ENCODE measurements at regions not wholly inside any gene's neighbourhood (a gene's known extent, or its start where the extent isn't known, plus 50 kb on each side); places are given as distances from the start of the nearest gene placed in this dataset.

DNA sequence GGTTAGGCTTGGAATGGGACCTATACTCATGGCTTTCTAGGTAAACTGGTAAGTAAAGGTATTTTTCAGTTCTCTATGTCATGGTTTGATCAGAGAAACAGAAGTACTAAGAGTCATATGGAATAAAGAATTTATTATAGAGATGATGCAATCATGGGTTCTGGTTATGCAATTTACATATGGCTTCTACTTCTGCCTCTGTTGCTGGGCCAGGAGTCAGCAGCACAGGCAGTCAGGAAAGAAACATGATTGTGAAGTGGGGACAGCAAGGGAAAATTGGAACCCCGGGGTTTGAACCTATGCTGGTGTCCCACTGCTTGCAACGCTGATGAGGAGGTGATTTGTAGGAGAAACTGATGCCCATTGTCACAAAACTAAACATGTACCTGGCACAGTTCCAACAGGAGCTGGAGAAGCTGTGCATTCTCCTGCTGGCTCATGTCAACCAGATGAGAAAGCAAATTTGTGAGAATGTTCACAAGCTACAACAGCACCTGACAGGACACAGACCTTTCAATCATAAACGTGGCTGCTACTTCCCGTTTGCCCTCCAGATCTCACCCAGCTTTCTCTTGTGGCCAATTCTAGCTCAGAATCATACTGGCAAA lies 887.1 kb downstream of the TFAP2A start:
- H3K36me3 ChIP-seq (ENCODE audit: insufficient read depth, low read length), result no peaks in the 10 kb centered on the region
- Mint-ChIP-seq H3K4me3 (ENCODE audit: unreplicated experiment) (no peak overlapping the region), H3K9me3 (ENCODE audit: unreplicated experiment) (no peaks in the 10 kb centered on the region), H3K36me3 (ENCODE audit: low read depth, unreplicated experiment) (no peaks in the 10 kb centered on the region), H3K4me1 (ENCODE audit: low read depth, unreplicated experiment) (peaks cover 10% of the 10 kb centered on the region), H3K27me3 (ENCODE audit: low read depth, unreplicated experiment) (no peaks in the 10 kb centered on the region), H3K27ac (ENCODE audit: unreplicated experiment) (no peak overlapping the region)
- no peaks in the 10 kb centered on the region for H3K79me2 ChIP-seq (ENCODE audit: insufficient read depth, low read length)
- no peaks in the 10 kb centered on the region for H4K20me1 ChIP-seq (ENCODE audit: insufficient read depth, low read length)
- H2AFZ ChIP-seq (ENCODE audit: low read depth, low read length), result no peak overlapping the region
- no peak overlapping the region for H3K9ac ChIP-seq (ENCODE audit: low read length)
- TF ChIP-seq, protein P1, sequence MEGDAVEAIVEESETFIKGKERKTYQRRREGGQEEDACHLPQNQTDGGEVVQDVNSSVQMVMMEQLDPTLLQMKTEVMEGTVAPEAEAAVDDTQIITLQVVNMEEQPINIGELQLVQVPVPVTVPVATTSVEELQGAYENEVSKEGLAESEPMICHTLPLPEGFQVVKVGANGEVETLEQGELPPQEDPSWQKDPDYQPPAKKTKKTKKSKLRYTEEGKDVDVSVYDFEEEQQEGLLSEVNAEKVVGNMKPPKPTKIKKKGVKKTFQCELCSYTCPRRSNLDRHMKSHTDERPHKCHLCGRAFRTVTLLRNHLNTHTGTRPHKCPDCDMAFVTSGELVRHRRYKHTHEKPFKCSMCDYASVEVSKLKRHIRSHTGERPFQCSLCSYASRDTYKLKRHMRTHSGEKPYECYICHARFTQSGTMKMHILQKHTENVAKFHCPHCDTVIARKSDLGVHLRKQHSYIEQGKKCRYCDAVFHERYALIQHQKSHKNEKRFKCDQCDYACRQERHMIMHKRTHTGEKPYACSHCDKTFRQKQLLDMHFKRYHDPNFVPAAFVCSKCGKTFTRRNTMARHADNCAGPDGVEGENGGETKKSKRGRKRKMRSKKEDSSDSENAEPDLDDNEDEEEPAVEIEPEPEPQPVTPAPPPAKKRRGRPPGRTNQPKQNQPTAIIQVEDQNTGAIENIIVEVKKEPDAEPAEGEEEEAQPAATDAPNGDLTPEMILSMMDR (IDR thresholded peaks at IDR 0.05; ENCODE audit: insufficient read depth, low read depth, low read length), result no peak
- no peak for TF ChIP-seq EZH2 (IDR thresholded peaks at IDR 0.05; ENCODE audit: insufficient read depth, low read length)
- DNase-seq (ENCODE audit: low read depth) (no peak), FAIRE-seq (no peak)
- H3K4me1 ChIP-seq (ENCODE audit: insufficient read depth, low read length), result peaks cover 11% of the 10 kb centered on the region
- H3K27ac ChIP-seq (ENCODE audit: low read depth, low read length), result no peak overlapping the region
- H3K9me3 ChIP-seq (ENCODE audit: insufficient read depth, low read depth, low read length), result no peaks in the 10 kb centered on the region
- H3K4me2 ChIP-seq (ENCODE audit: low read length), result no peak overlapping the region
- H3K27me3 ChIP-seq (ENCODE audit: insufficient read depth, low read length), result no peaks in the 10 kb centered on the region
- no peak overlapping the region for H3K4me3 ChIP-seq (ENCODE audit: insufficient read depth, low read depth, low read length)

- Histone ChIP-seq H3K9me3 (ENCODE audit: insufficient read depth, low read depth, low read length) (no peaks in the 10 kb centered on the region), H3K4me1 (ENCODE audit: insufficient read depth, low read length) (peaks cover 25% of the 10 kb centered on the region), H3K27ac (ENCODE audit: low read depth, low read length) (peak overlapping the region; percentile 72), H3K36me3 (ENCODE audit: insufficient read depth, low read length) (no peaks in the 10 kb centered on the region), H3K4me3 (ENCODE audit: insufficient read depth, low read depth, low read length) (no peak overlapping the region), H3K4me2 (ENCODE audit: low read length) (peak overlapping the region; percentile 31), H2AFZ (ENCODE audit: low read depth, low read length) (no peak overlapping the region), H3K27me3 (ENCODE audit: insufficient read depth, low read length) (no peaks in the 10 kb centered on the region), H3K9ac (ENCODE audit: low read length) (peak overlapping the region; percentile 38), H4K20me1 (ENCODE audit: insufficient read depth, low read length) (no peaks in the 10 kb centered on the region), H3K79me2 (ENCODE audit: insufficient read depth, low read length) (no peaks in the 10 kb centered on the region)
- DNase-seq (ENCODE audit: low read depth), result peak; percentile 92
- Mint-ChIP-seq H3K27me3 (ENCODE audit: low read depth, unreplicated experiment) (no peaks in the 10 kb centered on the region), H3K4me3 (ENCODE audit: unreplicated experiment) (no peak overlapping the region), H3K9me3 (ENCODE audit: unreplicated experiment) (no peaks in the 10 kb centered on the region), H3K4me1 (ENCODE audit: low read depth, unreplicated experiment) (peaks cover 38% of the 10 kb centered on the region), H3K27ac (ENCODE audit: unreplicated experiment) (peak overlapping the region; percentile 90), H3K36me3 (ENCODE audit: low read depth, unreplicated experiment) (no peaks in the 10 kb centered on the region)
- TF ChIP-seq EZH2 (IDR thresholded peaks at IDR 0.05; ENCODE audit: insufficient read depth, low read length), result no peak
- TF ChIP-seq, protein P1 (IDR thresholded peaks at IDR 0.05; ENCODE audit: insufficient read depth, low read depth, low read length), result no peak
- FAIRE-seq, result peak; percentile 78
These were observed 891.4 kb downstream of the TFAP2A start for GRCh38 chr6:9523462-9523861.

GRCh38 chr6:9522101-9522500 lies 892.8 kb downstream of the TFAP2A start:
- H3K4me3 ChIP-seq (ENCODE audit: insufficient read depth, low read depth, low read length), result no peak overlapping the region
- DNase-seq (ENCODE audit: low read depth) (no peak), FAIRE-seq (no peak)
- TF ChIP-seq EZH2 (IDR thresholded peaks at IDR 0.05; ENCODE audit: insufficient read depth, low read length), result no peak
- TF ChIP-seq, protein P1 (IDR thresholded peaks at IDR 0.05; ENCODE audit: insufficient read depth, low read depth, low read length), result no peak
- H3K27ac Mint-ChIP-seq (ENCODE audit: unreplicated experiment), result peak overlapping the region; percentile 49
- no peaks in the 10 kb centered on the region for H3K27me3 ChIP-seq (ENCODE audit: insufficient read depth, low read length)
- H3K4me1 ChIP-seq (ENCODE audit: insufficient read depth, low read length), result peaks cover 25% of the 10 kb centered on the region
- no peaks in the 10 kb centered on the region for H3K79me2 ChIP-seq (ENCODE audit: insufficient read depth, low read length)
- H3K27me3 Mint-ChIP-seq (ENCODE audit: low read depth, unreplicated experiment), result no peaks in the 10 kb centered on the region
- no peaks in the 10 kb centered on the region for H3K9me3 ChIP-seq (ENCODE audit: insufficient read depth, low read depth, low read length)
- H3K9me3 Mint-ChIP-seq (ENCODE audit: unreplicated experiment), result no peaks in the 10 kb centered on the region
- no peak overlapping the region for H2AFZ ChIP-seq (ENCODE audit: low read depth, low read length)
- H3K27ac ChIP-seq (ENCODE audit: low read depth, low read length), result peak overlapping the region; percentile 49
- no peak overlapping the region for H3K4me2 ChIP-seq (ENCODE audit: low read length)
- no peak overlapping the region for H3K4me3 Mint-ChIP-seq (ENCODE audit: unreplicated experiment)
- peaks cover 38% of the 10 kb centered on the region for H3K4me1 Mint-ChIP-seq (ENCODE audit: low read depth, unreplicated experiment)
- H3K36me3 ChIP-seq (ENCODE audit: insufficient read depth, low read length), result no peaks in the 10 kb centered on the region
- H4K20me1 ChIP-seq (ENCODE audit: insufficient read depth, low read length), result no peaks in the 10 kb centered on the region
- H3K9ac ChIP-seq (ENCODE audit: low read length), result no peak overlapping the region
- no peaks in the 10 kb centered on the region for H3K36me3 Mint-ChIP-seq (ENCODE audit: low read depth, unreplicated experiment)
